Spleen (tissue), 11 donors: ENCODE measurements at regions not wholly inside any gene's neighbourhood (a gene's known extent, or its start where the extent isn't known, plus 50 kb on each side); places are given as distances from the start of the nearest gene placed in this dataset.
"Not testable (repeated sequence)": the region's sequence is repeated elsewhere in the genome, so short reads cannot be mapped to it uniquely, and the experiment has no call there.

Source experiments
- DNase-seq: peaks from one replicate; pipeline ENCODE4 v3.0.0-alpha.2; 2020
- H3K27ac ChIP-seq, 8 donors: fragments of 200-600 bp; sonication (generic) in 7 of 8; 1 replicate in 4 of 8; 2 replicates in 4 of 8; pipeline versions ENCODE4 v1.5.0 to v1.8.0; 2016 to 2021; ENCODE audit warnings: inconsistent platforms in 4 of 8, mild to moderate bottlenecking in 4 of 8, moderate library complexity in 1 of 8
- H3K27me3 ChIP-seq, 7 donors: fragments of 200-600 bp; sonication (generic) in 6 of 7; replicated peaks in 1 of 7; 1 replicate in 4 of 7; 2 replicates in 3 of 7; pipeline versions ENCODE4 v1.5.0 to v1.8.0; 2016 to 2021; ENCODE audit warnings: inconsistent platforms in 3 of 7, mild to moderate bottlenecking in 1 of 7
- H3K36me3 ChIP-seq, 6 donors: fragments of 200-600 bp; sonication (generic) in 5 of 6; 1 replicate in 4 of 6; 2 replicates in 2 of 6; pipeline versions ENCODE4 v1.5.0 to v1.8.0; 2016 to 2021; ENCODE audit warnings: inconsistent platforms in 2 of 6
- H3K4me1 ChIP-seq, 6 donors: fragments of 200-600 bp; sonication (generic) in 5 of 6; 1 replicate in 3 of 6; 2 replicates in 3 of 6; pipeline versions ENCODE4 v1.5.0 to v1.8.0; 2016 to 2021; ENCODE audit warnings: inconsistent platforms in 3 of 6
- H3K4me3 ChIP-seq, 8 donors: fragments of 200-600 bp; sonication (generic) in 7 of 8; 1 replicate in 4 of 8; 2 replicates in 4 of 8; pipeline versions ENCODE4 v1.5.0 to v1.8.0; 2016 to 2021; ENCODE audit warnings: inconsistent platforms in 4 of 8, mild to moderate bottlenecking in 4 of 8, moderate library complexity in 2 of 8
- H3K9me3 ChIP-seq, 8 donors: fragments of 200-600 bp; sonication (generic) in 7 of 8; 1 replicate in 4 of 8; 2 replicates in 4 of 8; pipeline versions ENCODE4 v1.5.0 to v1.8.0; 2016 to 2021; ENCODE audit warnings: inconsistent platforms in 4 of 8
- CTCF ChIP-seq, 11 experiments: fragments of 200-600 bp in 7 of 11; fragments of 450-650 bp in 4 of 11; sonication (generic) in 4 of 11; IDR thresholded peaks in 8 of 11; conservative IDR thresholded peaks in 3 of 11; 1 replicate in 7 of 11; 2 replicates in 4 of 11; pipeline versions ENCODE4 v1.4.0 to v1.8.0; 2016 to 2021; ENCODE audit warnings: antibody characterized with exemption in 11 of 11, inconsistent platforms in 4 of 11, mild to moderate bottlenecking in 1 of 11
- POLR2A ChIP-seq, 3 donors: fragments of 450-650 bp; IDR thresholded peaks; one replicate each; pipeline ENCODE4 v1.5.1; 2017; ENCODE audit warnings: antibody characterized with exemption in 3 of 3, mild to moderate bottlenecking in 1 of 3
- POLR2AphosphoS5 ChIP-seq, 3 donors: sonication (generic); formaldehyde crosslinking; IDR thresholded peaks; one replicate each; pipeline ENCODE4 v1.5.1; 2017; ENCODE audit warnings: antibody characterized with exemption in 3 of 3
- WGBS, 5 donors: extraction: QIAGEN DNeasy Blood & Tissue Kit in 3 of 5; methylation state at CpG; one replicate each; pipeline versions ENCODE4 v1.1.5 to v1.1.7; 2013 to 2018; 5-methylcytosine and 5-hydroxymethylcytosine counted together
- intact Hi-C: fragments of 100-400 bp; cut with DNase I; formaldehyde crosslinking; loops from one replicate; pipeline ENCODE4 v1.15.0; 2023; ENCODE audit warnings: low total_unique reads
- donor health status: healthy with polysubstance abuse.
- donor health status: DM: no; HTN: no; CAD: no; lungs with moderate emphysema.
- donor health status: DM: no; HTN: no; CAD: no.
- donor health status: Bipolar disorder and iron deficiency.
- donor health status: healthy.
- donor health status: DM: no; HTN: no; CAD: no.
- donor health status: DM: yes; HTN: yes; CAD: no.

- DNase-seq = no peak
- intact Hi-C loops = no loop called here
These were observed 1007.6 kb downstream of the DNAJB9 start for GRCh38 chr7:109577265-109577664.

GRCh38 chr7:109579901-109580300 is 1010.2 kb downstream of the DNAJB9 start:
- TF ChIP-seq POLR2A (IDR thresholded peaks at IDR 0.05) (no peak), CTCF (IDR thresholded peaks at IDR 0.05 in 8 of 11, conservative IDR thresholded peaks at IDR 0.05 in 3 of 11) (no peak), POLR2AphosphoS5 (IDR thresholded peaks at IDR 0.05) (no peak)
- WGBS, 5 donors = 38 to 46% (median 40%) methylated on average over 4 of the region's 4 CpGs
- Histone ChIP-seq H3K9me3 (peaks cover 0 to 22% (median 10%) of the 10 kb centered on the region in 8 donors), H3K4me1 (no peaks in the 10 kb centered on the region), H3K36me3 (no peaks in the 10 kb centered on the region), H3K27ac (no peak overlapping the region), H3K27me3 (no peaks in the 10 kb centered on the region), H3K4me3 (no peak overlapping the region)
- intact Hi-C loops = no loop called here
- DNase-seq = no peak

More at GRCh38 chr7:109577265-109577664, 1007.6 kb downstream of the DNAJB9 start:
- Histone ChIP-seq H3K27me3 (no peaks in the 10 kb centered on the region), H3K36me3 (no peaks in the 10 kb centered on the region), H3K4me3 (no peak overlapping the region), H3K27ac (no peak overlapping the region), H3K9me3 (peaks cover 0 to 5% (median 0%) of the 10 kb centered on the region in 8 donors), H3K4me1 (no peaks in the 10 kb centered on the region)
- 65 to 92% (median 78%) methylated on average over 4 of the region's 4 CpGs for WGBS, 5 donors
- TF ChIP-seq CTCF (IDR thresholded peaks at IDR 0.05 in 8 of 11, conservative IDR thresholded peaks at IDR 0.05 in 3 of 11) (no peak), POLR2AphosphoS5 (IDR thresholded peaks at IDR 0.05) (no peak), POLR2A (IDR thresholded peaks at IDR 0.05) (no peak)

GRCh38 chr7:109582211-109582610 is 1012.5 kb downstream of the DNAJB9 start:
- Histone ChIP-seq H3K36me3 (no peaks in the 10 kb centered on the region), H3K4me1 (no peaks in the 10 kb centered on the region), H3K27ac (no peak overlapping the region), H3K4me3 (no peak overlapping the region), H3K9me3 (peaks cover 0 to 30% (median 24%) of the 10 kb centered on the region in 8 donors), H3K27me3 (no peaks in the 10 kb centered on the region)
- intact Hi-C loops = no loop called here
- TF ChIP-seq POLR2AphosphoS5 (IDR thresholded peaks at IDR 0.05) = no peak
- no peak for TF ChIP-seq CTCF (IDR thresholded peaks at IDR 0.05 in 8 of 11, conservative IDR thresholded peaks at IDR 0.05 in 3 of 11)
- no peak for TF ChIP-seq POLR2A (IDR thresholded peaks at IDR 0.05)
- DNase-seq = no peak

- intact Hi-C loops, H3K36me3 ChIP-seq, DNase-seq, H3K9me3 ChIP-seq, H3K4me1 ChIP-seq, H3K27ac ChIP-seq, H3K27me3 ChIP-seq, H3K4me3 ChIP-seq: not testable (repeated sequence)
- WGBS, 5 donors = 69 to 82% (median 78%) methylated on average over 9 of the region's 9 CpGs
These were observed 1027.3 kb downstream of the DNAJB9 start for GRCh38 chr7:109596948-109597347.

GRCh38 chr7:109611656-109612055 is 1042.0 kb downstream of the DNAJB9 start:
- 84 to 97% (median 95%) methylated on average over 1 of the region's 1 CpG for WGBS, 5 donors
- Histone ChIP-seq H3K36me3 (no peaks in the 10 kb centered on the region), H3K9me3 (peaks cover 0 to 11% (median 1%) of the 10 kb centered on the region in 8 donors), H3K4me1 (no peaks in the 10 kb centered on the region), H3K4me3 (no peak overlapping the region), H3K27ac (no peak overlapping the region), H3K27me3 (no peaks in the 10 kb centered on the region)
- DNase-seq = no peak
- TF ChIP-seq POLR2A (IDR thresholded peaks at IDR 0.05) (no peak), POLR2AphosphoS5 (IDR thresholded peaks at IDR 0.05) (no peak), CTCF (IDR thresholded peaks at IDR 0.05 in 8 of 11, conservative IDR thresholded peaks at IDR 0.05 in 3 of 11) (no peak)
- intact Hi-C loops = no loop called here
